ENCODE measurements at regions not wholly inside any gene's neighbourhood (a gene's known extent, or its start where the extent isn't known, plus 50 kb on each side); places are given as distances from the start of the nearest gene placed in this dataset.

GRCh38 chr3:107025961-107026360, 351.3 kb upstream of the CCDC54 start:
- TF ChIP-seq CTCF (IDR thresholded peaks at IDR 0.05; ENCODE audit: insufficient read depth, low read length): no peak
- no peak for TF ChIP-seq GABPA (IDR thresholded peaks at IDR 0.05; ENCODE audit: low read depth)

Measured in HL-60 (cell line).